Loucy (cell line): ENCODE measurements at regions not wholly inside any gene's neighbourhood (a gene's known extent, or its start where the extent isn't known, plus 50 kb on each side); places are given as distances from the start of the nearest gene placed in this dataset.
A peak's percentile ranks its signal among the peaks of the same experiment; 100 is the strongest.

Experiments
- H2AFZ ChIP-seq: fragments of 200-600 bp; sonication (generic); 2 replicates; pipeline ENCODE4 v1.6.0; 2016; ENCODE audit warnings: antibody characterized with exemption, mild to moderate bottlenecking, low read length, moderate library complexity
- H3F3A ChIP-seq: fragments of 200-600 bp; 2 replicates; pipeline ENCODE4 v1.6.0; 2016; ENCODE audit warnings: antibody characterized with exemption, low read depth, mild to moderate bottlenecking
- H3K27me3 ChIP-seq: fragments of 200-600 bp; sonication (generic); 2 replicates; pipeline ENCODE4 v1.6.1; 2014; ENCODE audit warnings: low read length, mild to moderate bottlenecking; ENCODE audit not compliant: insufficient read depth, poor library complexity, severe bottlenecking
- H3K36me3 ChIP-seq: fragments of 200-600 bp; sonication (generic); 2 replicates; pipeline ENCODE4 v1.6.1; 2016; ENCODE audit warnings: low read length; ENCODE audit not compliant: insufficient read depth
- H3K4me1 ChIP-seq: fragments of 200-600 bp; sonication (generic); 2 replicates; pipeline ENCODE4 v1.5.1; 2014; ENCODE audit warnings: low read length, mild to moderate bottlenecking; ENCODE audit not compliant: insufficient read depth, poor library complexity, severe bottlenecking
- H3K4me2 ChIP-seq: fragments of 200-600 bp; sonication (generic); 2 replicates; pipeline ENCODE4 v1.6.0; 2014; ENCODE audit warnings: antibody characterized with exemption, low read length, low read depth, mild to moderate bottlenecking; ENCODE audit not compliant: poor library complexity, severe bottlenecking
- H3K4me3 ChIP-seq: fragments of 200-600 bp; sonication (generic); 2 replicates; pipeline ENCODE4 v1.5.1; 2014; ENCODE audit warnings: low read length, mild to moderate bottlenecking, mixed read lengths; ENCODE audit not compliant: poor library complexity, severe bottlenecking
- H3K79me2 ChIP-seq: fragments of 200-600 bp; sonication (generic); 2 replicates; pipeline ENCODE4 v1.6.1; 2014; ENCODE audit warnings: low read length; ENCODE audit not compliant: insufficient read depth
- H3K9ac ChIP-seq: fragments of 200-600 bp; sonication (generic); 2 replicates; pipeline ENCODE4 v1.6.0; 2014; ENCODE audit warnings: mild to moderate bottlenecking, low read depth, low read length, moderate library complexity; ENCODE audit not compliant: poor library complexity, severe bottlenecking
- H3K9me2 ChIP-seq: fragments of 200-600 bp; sonication (generic); replicated peaks from 2 replicates; pipeline ENCODE4 v1.6.1; 2016; ENCODE audit warnings: low read depth, low read length, mixed read lengths
- H3K9me3 ChIP-seq: fragments of 200-600 bp; sonication (generic); 2 replicates; pipeline ENCODE4 v1.6.1; 2014; ENCODE audit warnings: mild to moderate bottlenecking, antibody characterized with exemption, low read length, low read depth; ENCODE audit not compliant: insufficient read depth
- H4K20me1 ChIP-seq: fragments of 200-600 bp; sonication (generic); 2 replicates; pipeline ENCODE4 v1.6.0; 2014; ENCODE audit warnings: antibody characterized with exemption, low read length, mild to moderate bottlenecking; ENCODE audit not compliant: insufficient read depth, poor library complexity, severe bottlenecking
- CTCF ChIP-seq: fragments of 200-600 bp; sonication (generic); conservative IDR thresholded peaks from 2 replicates; pipeline ENCODE4 v1.5.1; 2014; ENCODE audit warnings: mild to moderate bottlenecking, antibody characterized with exemption, low read length
- EZH2phosphoT487 ChIP-seq: fragments of 200-600 bp; IDR thresholded peaks from 2 replicates; pipeline ENCODE4 v1.6.1; 2018; ENCODE audit warnings: antibody characterized with exemption, mild to moderate bottlenecking, moderate library complexity, borderline replicate concordance

GRCh38 chr10:110420401-110421193, 77.1 kb upstream of the DUSP5 start:
- no peak overlapping the region; the same call in 1 of the 2 replicates for H2AFZ ChIP-seq
- peak overlapping the region; percentile 4 for H3K4me2 ChIP-seq
- H3K36me3 ChIP-seq: no peaks in the 10 kb centered on the region
- H3K9ac ChIP-seq: no peak overlapping the region
- no peaks in the 10 kb centered on the region for H4K20me1 ChIP-seq
- H3K4me3 ChIP-seq: no peak overlapping the region
- no peaks in the 10 kb centered on the region for H3F3A ChIP-seq
- no peak for TF ChIP-seq CTCF
- no peak for TF ChIP-seq EZH2phosphoT487
- H3K27me3 ChIP-seq: no peaks in the 10 kb centered on the region
- H3K4me1 ChIP-seq: peaks cover 49% of the 10 kb centered on the region
- H3K9me3 ChIP-seq: no peaks in the 10 kb centered on the region
- no peaks in the 10 kb centered on the region for H3K79me2 ChIP-seq
- no peaks in the 10 kb centered on the region for H3K9me2 ChIP-seq

GRCh38 chr10:110421512-110422138, 76.1 kb upstream of the DUSP5 start:
- no peak overlapping the region for H2AFZ ChIP-seq
- H3K36me3 ChIP-seq: no peaks in the 10 kb centered on the region
- H3K4me3 ChIP-seq: no peak overlapping the region
- no peak for TF ChIP-seq CTCF
- TF ChIP-seq EZH2phosphoT487: no peak
- no peaks in the 10 kb centered on the region for H4K20me1 ChIP-seq
- no peaks in the 10 kb centered on the region for H3K9me3 ChIP-seq
- H3K4me1 ChIP-seq: peaks cover 42% of the 10 kb centered on the region
- H3K9ac ChIP-seq: no peak overlapping the region
- no peaks in the 10 kb centered on the region for H3K9me2 ChIP-seq
- H3K79me2 ChIP-seq: no peaks in the 10 kb centered on the region
- H3K27me3 ChIP-seq: no peaks in the 10 kb centered on the region
- H3K4me2 ChIP-seq: no peak overlapping the region
- no peaks in the 10 kb centered on the region for H3F3A ChIP-seq

DNA sequence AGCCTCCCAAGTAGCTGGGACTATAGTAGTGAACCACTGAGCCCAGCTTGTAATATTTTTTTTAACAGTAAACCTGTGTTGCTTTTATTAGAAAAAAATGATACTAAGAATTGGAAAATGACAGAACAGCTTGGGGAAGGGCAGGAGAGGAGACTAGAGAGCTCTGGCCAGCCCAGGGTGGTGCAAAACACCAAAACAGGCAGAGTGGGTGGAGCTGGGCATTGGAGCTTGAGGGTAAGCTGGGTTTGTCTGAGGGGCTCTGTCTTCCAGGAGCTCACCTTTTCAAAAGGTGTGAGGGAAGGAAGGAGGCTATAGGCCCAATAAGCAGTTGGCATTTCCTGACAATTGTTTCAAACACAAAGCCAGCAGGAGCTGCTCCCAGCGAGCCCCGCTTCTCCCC, 75.2 kb upstream of the DUSP5 start:
- TF ChIP-seq EZH2phosphoT487 (no peak), CTCF (no peak)
- Histone ChIP-seq H3F3A (no peaks in the 10 kb centered on the region), H3K4me2 (no peak overlapping the region), H2AFZ (no peak overlapping the region), H3K4me3 (no peak overlapping the region), H3K9me3 (no peaks in the 10 kb centered on the region), H3K9me2 (no peaks in the 10 kb centered on the region), H4K20me1 (no peaks in the 10 kb centered on the region), H3K79me2 (no peaks in the 10 kb centered on the region), H3K9ac (no peak overlapping the region), H3K4me1 (peaks cover 33% of the 10 kb centered on the region), H3K27me3 (no peaks in the 10 kb centered on the region), H3K36me3 (no peaks in the 10 kb centered on the region)
